Tibial nerve (tissue), 4 donors: ENCODE measurements at regions not wholly inside any gene's neighbourhood (a gene's known extent, or its start where the extent isn't known, plus 50 kb on each side); places are given as distances from the start of the nearest gene placed in this dataset.

Experiments
- DNase-seq, 2 donors: peaks; one replicate each; pipeline ENCODE4 v3.0.0-alpha.2; 2019; ENCODE audit warnings: low spot score in 2 of 2
- H3K27ac ChIP-seq, 4 donors: fragments of 200-600 bp; sonication (generic) in 3 of 4; one replicate each; pipeline ENCODE4 v1.5.1; 2017 to 2019; ENCODE audit warnings: mild to moderate bottlenecking in 1 of 4
- H3K27me3 ChIP-seq, 2 donors: fragments of 200-600 bp; sonication (generic) in 1 of 2; one replicate each; pipeline versions ENCODE4 v1.5.1 to v1.6.0; 2017 to 2019
- H3K36me3 ChIP-seq, 3 donors: fragments of 200-600 bp; sonication (generic); one replicate each; pipeline ENCODE4 v1.5.1; 2018 to 2019
- H3K4me1 ChIP-seq, 4 donors: fragments of 200-600 bp; sonication (generic) in 3 of 4; one replicate each; pipeline ENCODE4 v1.5.1; 2017 to 2019
- H3K4me3 ChIP-seq, 4 donors: fragments of 200-600 bp; sonication (generic) in 3 of 4; one replicate each; pipeline ENCODE4 v1.5.1; 2017 to 2019; ENCODE audit warnings: mild to moderate bottlenecking in 1 of 4, moderate library complexity in 1 of 4
- H3K9me3 ChIP-seq, 4 donors: fragments of 200-600 bp; sonication (generic) in 3 of 4; one replicate each; pipeline ENCODE4 v1.5.1; 2017 to 2019
- CTCF ChIP-seq, 5 experiments: fragments of 200-600 bp in 3 of 5; fragments of 450-650 bp in 2 of 5; sonication (generic) in 3 of 5; IDR thresholded peaks; one replicate each; pipeline ENCODE4 v1.5.1; 2016 to 2019; ENCODE audit warnings: antibody characterized with exemption in 5 of 5, mild to moderate bottlenecking in 3 of 5, moderate library complexity in 2 of 5
- EP300 ChIP-seq, 2 donors: sonication (generic); formaldehyde crosslinking; IDR thresholded peaks; one replicate each; pipeline ENCODE4 v1.6.1; 2017; ENCODE audit warnings: antibody characterized with exemption in 2 of 2, mild to moderate bottlenecking in 1 of 2
- POLR2A ChIP-seq, 2 donors: fragments of 450-650 bp; IDR thresholded peaks; one replicate each; pipeline ENCODE4 v1.6.1; 2017; ENCODE audit warnings: antibody characterized with exemption in 2 of 2, mild to moderate bottlenecking in 2 of 2, moderate library complexity in 2 of 2
- WGBS, 2 donors: methylation state at CpG; one replicate each; pipeline ENCODE4 v1.1.5; 2018; 5-methylcytosine and 5-hydroxymethylcytosine counted together

GRCh38 chr21:27156666-27157065 lies 189.8 kb upstream of the ADAMTS5 start:
- Histone ChIP-seq H3K27me3 (no peaks in the 10 kb centered on the region), H3K4me3 (no peak overlapping the region), H3K4me1 (no peaks in the 10 kb centered on the region), H3K36me3 (no peaks in the 10 kb centered on the region), H3K9me3 (no peaks in the 10 kb centered on the region), H3K27ac (no peak overlapping the region)
- WGBS, 2 donors, result 90 to 92% methylated on average over 1 of the region's 1 CpG
- TF ChIP-seq EP300 (IDR thresholded peaks at IDR 0.05) (no peak), POLR2A (IDR thresholded peaks at IDR 0.05) (no peak), CTCF (IDR thresholded peaks at IDR 0.05) (no peak)
- DNase-seq, result no peak

GRCh38 chr21:27155130-27155500 lies 188.2 kb upstream of the ADAMTS5 start:
- Histone ChIP-seq H3K27me3 (no peaks in the 10 kb centered on the region), H3K4me3 (no peak overlapping the region), H3K9me3 (no peaks in the 10 kb centered on the region), H3K36me3 (no peaks in the 10 kb centered on the region), H3K4me1 (no peaks in the 10 kb centered on the region), H3K27ac (no peak overlapping the region)
- no peak for DNase-seq
- no peak for TF ChIP-seq EP300 (IDR thresholded peaks at IDR 0.05)
- no peak for TF ChIP-seq POLR2A (IDR thresholded peaks at IDR 0.05)
- TF ChIP-seq CTCF (IDR thresholded peaks at IDR 0.05), result no peak
- 83 to 90% methylated on average over 1 of the region's 1 CpG for WGBS, 2 donors

GRCh38 chr21:27154451-27155129 lies 187.7 kb upstream of the ADAMTS5 start:
- TF ChIP-seq CTCF (IDR thresholded peaks at IDR 0.05), result no peak
- no peak for TF ChIP-seq EP300 (IDR thresholded peaks at IDR 0.05)
- no peak for TF ChIP-seq POLR2A (IDR thresholded peaks at IDR 0.05)
- no peaks in the 10 kb centered on the region for H3K4me1 ChIP-seq
- H3K27ac ChIP-seq, result peak overlapping the region in 1 of 4 donors; percentile 29
- no peaks in the 10 kb centered on the region for H3K27me3 ChIP-seq
- no peaks in the 10 kb centered on the region for H3K36me3 ChIP-seq
- no peak overlapping the region for H3K4me3 ChIP-seq
- 63 to 69% methylated on average over 4 of the region's 4 CpGs for WGBS, 2 donors
- no peak for DNase-seq
- H3K9me3 ChIP-seq, result no peaks in the 10 kb centered on the region

- Histone ChIP-seq H3K27me3 (no peaks in the 10 kb centered on the region), H3K4me3 (no peak overlapping the region), H3K9me3 (peaks cover 0 to 5% (median 0%) of the 10 kb centered on the region in 4 donors), H3K4me1 (no peaks in the 10 kb centered on the region), H3K27ac (no peak overlapping the region), H3K36me3 (no peaks in the 10 kb centered on the region)
- no peak for DNase-seq
- TF ChIP-seq POLR2A (IDR thresholded peaks at IDR 0.05) (no peak), EP300 (IDR thresholded peaks at IDR 0.05) (no peak), CTCF (IDR thresholded peaks at IDR 0.05) (no peak)
These were observed 186.1 kb upstream of the ADAMTS5 start for GRCh38 chr21:27152996-27153395.

GRCh38 chr21:27149034-27149433 lies 182.1 kb upstream of the ADAMTS5 start:
- 15 to 17% methylated on average over 2 of the region's 2 CpGs for WGBS, 2 donors

More at GRCh38 chr21:27149034-27149433, 182.1 kb upstream of the ADAMTS5 start:
- Histone ChIP-seq H3K9me3 (peaks cover 0 to 5% (median 0%) of the 10 kb centered on the region in 4 donors), H3K4me3 (no peak overlapping the region), H3K4me1 (no peaks in the 10 kb centered on the region), H3K27ac (no peak overlapping the region), H3K27me3 (no peaks in the 10 kb centered on the region), H3K36me3 (no peaks in the 10 kb centered on the region)
- DNase-seq, result no peak
- TF ChIP-seq EP300 (IDR thresholded peaks at IDR 0.05) (no peak), CTCF (IDR thresholded peaks at IDR 0.05) (no peak), POLR2A (IDR thresholded peaks at IDR 0.05) (no peak)
